IMR-90 (cell line): ENCODE measurements at regions not wholly inside any gene's neighbourhood (a gene's known extent, or its start where the extent isn't known, plus 50 kb on each side); places are given as distances from the start of the nearest gene placed in this dataset.

Experiments
- ATAC-seq: fragments of 200-7000 bp; cut with Tn5 transposase; 2 replicates; pipeline ENCODE4 v1.9.1; 2020; ENCODE audit warnings: low read depth, mild to moderate bottlenecking, moderate library complexity
- BruUV-seq: library from RNA; stranded (reverse); fragments of 400-500 nt; replicated peaks from 2 replicates; lab custom pipeline; 2021; lab: Mats Ljungman, UMichigan
- CTCF ChIA-PET: fragments of 300-600 bp; formaldehyde crosslinking; extraction: SDS; loops from one replicate; lab custom pipeline; 2021; ENCODE audit warnings: antibody characterized with exemption; lab: Yijun Ruan, JAX
- POLR2A ChIA-PET: fragments of 300-600 bp; sonication (Branson Sonifier 250); formaldehyde crosslinking; loops from one replicate; lab custom pipeline; 2022; ENCODE audit warnings: antibody characterized with exemption; ENCODE audit not compliant: unreplicated experiment; lab: Charles Lee
- DNase-seq: peaks from one replicate; pipeline ENCODE4 v3.0.0; 2013
- H2AFZ ChIP-seq: replicated peaks from 2 replicates; pipeline ENCODE3; 2013; ENCODE audit warnings: low read length, mild to moderate bottlenecking; ENCODE audit not compliant: poor library complexity
- H2AK5ac ChIP-seq: 2 replicates; pipeline ENCODE4 v1.6.1; 2013; ENCODE audit warnings: low read depth, low read length, inconsistent platforms
- H2AK9ac ChIP-seq: replicated peaks from 2 replicates; pipeline ENCODE3; 2013; ENCODE audit warnings: mild to moderate bottlenecking, low read depth, low read length, moderate library complexity; ENCODE audit not compliant: poor library complexity
- H2BK120ac ChIP-seq: 2 replicates; pipeline ENCODE4 v1.6.1; 2013; ENCODE audit warnings: low read depth, low read length, inconsistent platforms
- H2BK15ac ChIP-seq: 3 replicates; pipeline ENCODE4 v1.6.1; 2013; ENCODE audit warnings: low read depth, low read length, inconsistent platforms
- H2BK20ac ChIP-seq: 2 replicates; pipeline ENCODE4 v1.6.1; 2013; ENCODE audit warnings: low read depth, mild to moderate bottlenecking, inconsistent platforms, low read length, moderate library complexity
- H2BK5ac ChIP-seq: 2 replicates; pipeline ENCODE4 v1.6.1; 2013; ENCODE audit warnings: mild to moderate bottlenecking, low read depth, low read length, inconsistent platforms; ENCODE audit not compliant: poor library complexity, severe bottlenecking
- H3K14ac ChIP-seq: replicated peaks from 2 replicates; pipeline ENCODE4 v1.6.1; 2013; ENCODE audit warnings: low read depth, low read length, inconsistent platforms
- H3K18ac ChIP-seq: 2 replicates; pipeline ENCODE4 v1.6.1; 2013; ENCODE audit warnings: low read depth, low read length, control low read depth
- H3K23ac ChIP-seq: 2 replicates; pipeline ENCODE4 v1.6.1; 2013; ENCODE audit warnings: low read depth, low read length, inconsistent platforms
- H3K27ac ChIP-seq: 2 replicates; pipeline ENCODE4 v1.5.1; 2013; ENCODE audit warnings: mild to moderate bottlenecking, control low read depth, low read length; ENCODE audit not compliant: insufficient read depth
- H3K27me3 ChIP-seq: 2 replicates; pipeline ENCODE4 v1.6.1; 2013; ENCODE audit warnings: low read length; ENCODE audit not compliant: control insufficient read depth, insufficient read depth
- H3K36me3 ChIP-seq: 2 replicates; pipeline ENCODE4 v1.6.1; 2013; ENCODE audit warnings: low read length, mixed read lengths; ENCODE audit not compliant: control insufficient read depth, insufficient read depth
- H3K4ac ChIP-seq: 2 replicates; pipeline ENCODE4 v1.6.1; 2013; ENCODE audit warnings: low read depth, low read length, inconsistent platforms
- H3K4me1 ChIP-seq: 2 replicates; pipeline ENCODE4 v1.6.1; 2013; ENCODE audit warnings: low read length, mixed read lengths; ENCODE audit not compliant: control insufficient read depth, insufficient read depth
- H3K4me2 ChIP-seq: 2 replicates; pipeline ENCODE4 v1.6.1; 2013; ENCODE audit warnings: low read depth, mild to moderate bottlenecking, control low read depth, low read length, moderate library complexity
- H3K4me3 ChIP-seq: 2 replicates; pipeline ENCODE4 v1.5.1; 2013; ENCODE audit warnings: low read depth, mild to moderate bottlenecking, control low read depth, low read length, moderate library complexity; ENCODE audit not compliant: insufficient read depth
- H3K56ac ChIP-seq: 2 replicates; pipeline ENCODE4 v1.6.1; 2013; ENCODE audit warnings: low read length, inconsistent platforms; ENCODE audit not compliant: insufficient read depth; ENCODE audit errors: extremely low read depth
- H3K79me1 ChIP-seq, 2 experiments: 2 replicates each; pipeline ENCODE4 v1.6.1; 2013; ENCODE audit warnings: low read length in 2 of 2, inconsistent platforms in 1 of 2, low read depth in 1 of 2
- H3K9ac ChIP-seq: 2 replicates; pipeline ENCODE4 v1.6.1; 2013; ENCODE audit warnings: low read depth, low read length, control low read depth
- H3K9me1 ChIP-seq: 2 replicates; pipeline ENCODE4 v1.6.1; 2013; ENCODE audit warnings: low read length, inconsistent platforms; ENCODE audit not compliant: insufficient read depth
- H3K9me3 ChIP-seq: 2 replicates; pipeline ENCODE4 v1.6.1; 2013; ENCODE audit warnings: low read length; ENCODE audit not compliant: control insufficient read depth, insufficient read depth
- H4K20me1 ChIP-seq: 2 replicates; pipeline ENCODE4 v1.6.1; 2013; ENCODE audit warnings: low read length, inconsistent platforms; ENCODE audit not compliant: insufficient read depth
- H4K5ac ChIP-seq: 2 replicates; pipeline ENCODE4 v1.6.1; 2013; ENCODE audit warnings: mild to moderate bottlenecking, low read depth, low read length, control low read depth
- H4K8ac ChIP-seq, 2 experiments: 2 replicates each; pipeline ENCODE4 v1.6.1; 2013; ENCODE audit warnings: low read depth in 2 of 2, low read length in 2 of 2, control low read depth in 1 of 2, inconsistent platforms in 1 of 2
- H4K91ac ChIP-seq: 2 replicates; pipeline ENCODE4 v1.6.1; 2013; ENCODE audit warnings: low read depth, low read length, inconsistent platforms; ENCODE audit not compliant: insufficient read depth
- BHLHE40 ChIP-seq: fragments of 150-350 bp; IDR thresholded peaks from 2 replicates; pipeline ENCODE4 v1.6.1; 2016; ENCODE audit warnings: mild to moderate bottlenecking, low read depth, low read length
- CEBPB ChIP-seq: IDR thresholded peaks from 2 replicates; pipeline ENCODE4 v1.6.1; 2012; ENCODE audit warnings: low read depth, low read length, improper control_type of control experiment
- CHD1 ChIP-seq: IDR thresholded peaks from 2 replicates; pipeline ENCODE4 v1.6.1; 2012; ENCODE audit warnings: low read depth, low read length, improper control_type of control experiment
- CTCF ChIP-seq: conservative IDR thresholded peaks from 2 replicates; pipeline ENCODE4 v1.5.1; 2012; ENCODE audit warnings: mild to moderate bottlenecking, low read depth, low read length, improper control_type of control experiment
- ELK1 ChIP-seq: fragments of 150-350 bp; IDR thresholded peaks from 2 replicates; pipeline ENCODE4 v1.6.1; 2016; ENCODE audit warnings: low read depth, mild to moderate bottlenecking, low read length, moderate library complexity, borderline replicate concordance
- FOS ChIP-seq: fragments of 150-350 bp; IDR thresholded peaks from 2 replicates; pipeline ENCODE4 v1.6.1; 2016; ENCODE audit warnings: low read depth, low read length
- MAFK ChIP-seq: IDR thresholded peaks from 2 replicates; pipeline ENCODE4 v1.6.1; 2012; ENCODE audit warnings: low read depth, low read length, improper control_type of control experiment
- MAZ ChIP-seq: IDR thresholded peaks from 2 replicates; pipeline ENCODE4 v1.6.1; 2012; ENCODE audit warnings: low read depth, mild to moderate bottlenecking, low read length, improper control_type of control experiment, moderate library complexity, borderline replicate concordance
- MXI1 ChIP-seq: IDR thresholded peaks from 2 replicates; pipeline ENCODE4 v1.6.1; 2012; ENCODE audit warnings: low read depth, mild to moderate bottlenecking, low read length, moderate library complexity, borderline replicate concordance
- NFE2L2 ChIP-seq: fragments of 150-350 bp; IDR thresholded peaks from 2 replicates; pipeline ENCODE4 v1.6.1; 2016; ENCODE audit warnings: low read depth, mild to moderate bottlenecking, low read length
- POLR2A ChIP-seq: IDR thresholded peaks from 2 replicates; pipeline ENCODE4 v1.6.1; 2012; ENCODE audit warnings: mild to moderate bottlenecking, low read depth, low read length
- RAD21 ChIP-seq: IDR thresholded peaks from 2 replicates; pipeline ENCODE4 v1.6.1; 2012; ENCODE audit warnings: low read length, improper control_type of control experiment
- RCOR1 ChIP-seq: IDR thresholded peaks from 2 replicates; pipeline ENCODE4 v1.6.1; 2012; ENCODE audit warnings: mild to moderate bottlenecking, low read length, improper control_type of control experiment; ENCODE audit not compliant: insufficient replicate concordance
- RFX5 ChIP-seq: IDR thresholded peaks from 2 replicates; pipeline ENCODE4 v1.8.0; 2012; ENCODE audit warnings: low read depth, mild to moderate bottlenecking, low read length, moderate library complexity
- SMC3 ChIP-seq: fragments of 150-350 bp; IDR thresholded peaks from 2 replicates; pipeline ENCODE4 v1.6.1; 2016; ENCODE audit warnings: low read depth, mild to moderate bottlenecking, antibody characterized with exemption, low read length, moderate library complexity
- USF2 ChIP-seq: fragments of 150-350 bp; IDR thresholded peaks from 2 replicates; pipeline ENCODE4 v1.6.1; 2017; ENCODE audit warnings: mild to moderate bottlenecking, antibody characterized with exemption, low read length, low read depth
- WGBS, 2 experiments: methylation state at CpG; one replicate each; pipeline versions ENCODE4 v1.1.5 to v1.1.7; 2013; ENCODE audit warnings: missing lambda C conversion rate in 2 of 2; ENCODE audit not compliant: insufficient read length in 1 of 2; ENCODE audit errors: extremely low coverage in 2 of 2; 5-methylcytosine and 5-hydroxymethylcytosine counted together
- dilution Hi-C: fragments of 300-500 bp; cut with HindIII; formaldehyde crosslinking; loops from one replicate; pipeline ENCODE4 v1.14.3; 2018; ENCODE audit warnings: low sequenced_read_pairs; ENCODE audit not compliant: unreplicated experiment
- in situ Hi-C: fragments of 300-500 bp; cut with MboI; formaldehyde crosslinking; loops from 3 replicates; pipeline ENCODE4 v1.14.3; 2019; ENCODE audit warnings: low sequenced_read_pairs, inconsistent platforms, mixed read lengths
- intact Hi-C: fragments of 100-400 bp; cut with micrococcal nuclease; formaldehyde crosslinking; loops from 2 replicates; pipeline ENCODE4 v1.10.0; 2022

- H3K23ac ChIP-seq = no peak overlapping the region
- ChIA-PET POLR2A (no interaction called here), CTCF (no interaction called here)
- no peak overlapping the region for H3K4me3 ChIP-seq
- no peak overlapping the region for H2BK15ac ChIP-seq
- in situ Hi-C loops = no loop called here
- ATAC-seq (no peak), DNase-seq (no peak)
- no peak overlapping the region for H4K5ac ChIP-seq
- no peaks in the 10 kb centered on the region for H3K9me1 ChIP-seq
- BruUV-seq = no TSS peak
- H3K9me3 ChIP-seq = no peaks in the 10 kb centered on the region
- no peak overlapping the region for H2AFZ ChIP-seq
- no peak overlapping the region for H2BK120ac ChIP-seq
- H2BK5ac ChIP-seq = no peak overlapping the region
- dilution Hi-C loops = no loop called here
- H2AK9ac ChIP-seq = no peak overlapping the region
- no peak overlapping the region for H3K4me2 ChIP-seq
- no peak overlapping the region for H3K4ac ChIP-seq
- WGBS, 2 experiments = 92% methylated on average over 2 of the region's 5 CpGs; no CpG with 5 or more reads in 1 of the 2 experiments
- no peak overlapping the region for H3K27ac ChIP-seq
- no peak overlapping the region for H2BK20ac ChIP-seq
- H4K20me1 ChIP-seq = no peaks in the 10 kb centered on the region
- H4K91ac ChIP-seq = no peak overlapping the region
- no peak overlapping the region for H3K56ac ChIP-seq
- H3K36me3 ChIP-seq = no peaks in the 10 kb centered on the region
- H3K4me1 ChIP-seq = no peaks in the 10 kb centered on the region
- no peak overlapping the region for H2AK5ac ChIP-seq
- intact Hi-C loops = no loop called here
- TF ChIP-seq FOS (no peak), ELK1 (no peak), NFE2L2 (no peak), POLR2A (no peak), MAZ (no peak), CTCF (no peak), RAD21 (no peak), SMC3 (no peak), CEBPB (no peak), CHD1 (no peak), USF2 (no peak), BHLHE40 (no peak), RCOR1 (no peak), RFX5 (no peak), MXI1 (no peak), MAFK (no peak)
- no peak overlapping the region for H3K14ac ChIP-seq
- H3K27me3 ChIP-seq = no peaks in the 10 kb centered on the region
- H4K8ac ChIP-seq = no peak overlapping the region
- no peak overlapping the region for H3K18ac ChIP-seq
- H3K9ac ChIP-seq = no peak overlapping the region
- H3K79me1 ChIP-seq = no peaks in the 10 kb centered on the region
Observed at GRCh38 chr18:11454040-11454439, 155.4 kb upstream of the SLC35G4 start.
